Gastroesophageal sphincter (tissue), 4 donors: ENCODE measurements at regions not wholly inside any gene's neighbourhood (a gene's known extent, or its start where the extent isn't known, plus 50 kb on each side); places are given as distances from the start of the nearest gene placed in this dataset.

ENCODE experiments used
- ATAC-seq: fragments of 150-250 bp; one replicate; pipeline ENCODE4 v1.9.1; 2016; ENCODE audit warnings: mild to moderate bottlenecking, moderate library complexity
- H3K27ac ChIP-seq, 4 donors: fragments of 200-600 bp; sonication (generic) in 3 of 4; 1 replicate in 3 of 4; 2 replicates in 1 of 4; pipeline ENCODE4 v1.5.1; 2016 to 2019
- H3K27me3 ChIP-seq: fragments of 200-600 bp; sonication (generic); one replicate; pipeline ENCODE4 v1.5.1; 2019
- H3K36me3 ChIP-seq, 2 donors: fragments of 200-600 bp; sonication (generic); one replicate each; pipeline ENCODE4 v1.5.1; 2019; ENCODE audit warnings: control low read depth in 1 of 2
- H3K4me1 ChIP-seq, 3 donors: fragments of 200-600 bp; sonication (generic); 1 replicate in 2 of 3; 2 replicates in 1 of 3; pipeline ENCODE4 v1.5.1; 2016 to 2019; ENCODE audit warnings: control low read depth in 2 of 3
- H3K4me3 ChIP-seq, 2 donors: fragments of 200-600 bp; sonication (generic); one replicate each; pipeline ENCODE4 v1.5.1; 2019; ENCODE audit warnings: mild to moderate bottlenecking in 1 of 2, moderate library complexity in 1 of 2
- H3K9me3 ChIP-seq, 3 donors: fragments of 200-600 bp; sonication (generic); one replicate each; pipeline ENCODE4 v1.5.1; 2017 to 2019; ENCODE audit warnings: control low read depth in 2 of 3
- EP300 ChIP-seq: sonication (generic); formaldehyde crosslinking; IDR thresholded peaks from one replicate; pipeline ENCODE4 v1.6.1; 2017; ENCODE audit warnings: antibody characterized with exemption, mild to moderate bottlenecking
- POLR2A ChIP-seq, 2 donors: fragments of 450-650 bp; IDR thresholded peaks; one replicate each; pipeline ENCODE4 v1.6.1; 2017; ENCODE audit warnings: antibody characterized with exemption in 2 of 2, mild to moderate bottlenecking in 2 of 2, moderate library complexity in 1 of 2
- POLR2AphosphoS5 ChIP-seq: sonication (generic); formaldehyde crosslinking; IDR thresholded peaks from one replicate; pipeline ENCODE4 v1.6.1; 2017; ENCODE audit warnings: antibody characterized with exemption
- WGBS, 2 donors: methylation state at CpG; one replicate each; pipeline ENCODE4 v1.1.5; 2018; ENCODE audit warnings: low coverage in 1 of 2; 5-methylcytosine and 5-hydroxymethylcytosine counted together
- TF ChIP-seq, protein P1 (sequence below), 4 experiments: fragments of 200-600 bp in 2 of 4; fragments of 450-650 bp in 2 of 4; sonication (generic) in 1 of 4; IDR thresholded peaks; one replicate each; pipeline ENCODE4 v1.5.1; 2017 to 2019; ENCODE audit warnings: antibody characterized with exemption in 4 of 4, mild to moderate bottlenecking in 2 of 4, moderate library complexity in 2 of 4

DNA sequence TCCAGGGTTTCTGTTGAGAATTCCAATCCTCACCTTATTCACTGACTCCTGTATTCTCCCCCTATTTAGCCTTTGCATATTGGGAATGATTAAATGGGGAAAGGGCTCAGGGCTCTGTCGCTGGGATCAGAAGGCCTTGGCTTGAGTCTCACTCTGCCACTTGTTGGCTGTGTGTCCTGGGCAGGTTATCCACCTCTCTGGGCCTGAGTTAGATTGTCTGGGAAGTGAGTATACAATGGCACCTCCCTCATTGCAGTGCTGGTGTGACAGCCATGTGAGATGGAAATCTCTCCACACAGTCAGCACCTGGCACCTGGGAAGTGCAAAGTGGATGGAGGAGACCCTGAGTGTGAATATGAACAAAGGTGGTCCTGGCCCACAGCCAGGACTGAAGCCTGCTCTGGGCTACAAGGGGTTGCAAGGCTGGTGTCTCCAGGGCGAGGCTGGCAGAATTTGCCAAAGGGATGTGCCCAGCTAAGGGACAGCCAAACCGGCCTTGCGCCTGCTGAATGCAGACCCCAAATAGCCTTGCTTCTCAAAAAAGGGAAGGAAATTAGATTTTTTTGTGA, 200.0 kb upstream of the PMEPA1 start:
- no peak for TF ChIP-seq POLR2A (IDR thresholded peaks at IDR 0.05)
- TF ChIP-seq, protein P1, sequence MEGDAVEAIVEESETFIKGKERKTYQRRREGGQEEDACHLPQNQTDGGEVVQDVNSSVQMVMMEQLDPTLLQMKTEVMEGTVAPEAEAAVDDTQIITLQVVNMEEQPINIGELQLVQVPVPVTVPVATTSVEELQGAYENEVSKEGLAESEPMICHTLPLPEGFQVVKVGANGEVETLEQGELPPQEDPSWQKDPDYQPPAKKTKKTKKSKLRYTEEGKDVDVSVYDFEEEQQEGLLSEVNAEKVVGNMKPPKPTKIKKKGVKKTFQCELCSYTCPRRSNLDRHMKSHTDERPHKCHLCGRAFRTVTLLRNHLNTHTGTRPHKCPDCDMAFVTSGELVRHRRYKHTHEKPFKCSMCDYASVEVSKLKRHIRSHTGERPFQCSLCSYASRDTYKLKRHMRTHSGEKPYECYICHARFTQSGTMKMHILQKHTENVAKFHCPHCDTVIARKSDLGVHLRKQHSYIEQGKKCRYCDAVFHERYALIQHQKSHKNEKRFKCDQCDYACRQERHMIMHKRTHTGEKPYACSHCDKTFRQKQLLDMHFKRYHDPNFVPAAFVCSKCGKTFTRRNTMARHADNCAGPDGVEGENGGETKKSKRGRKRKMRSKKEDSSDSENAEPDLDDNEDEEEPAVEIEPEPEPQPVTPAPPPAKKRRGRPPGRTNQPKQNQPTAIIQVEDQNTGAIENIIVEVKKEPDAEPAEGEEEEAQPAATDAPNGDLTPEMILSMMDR (IDR thresholded peaks at IDR 0.05) = no peak
- Histone ChIP-seq H3K4me3 (no peak overlapping the region), H3K9me3 (no peaks in the 10 kb centered on the region), H3K4me1 (no peaks in the 10 kb centered on the region), H3K27me3 (no peaks in the 10 kb centered on the region), H3K36me3 (no peaks in the 10 kb centered on the region), H3K27ac (no peak overlapping the region)
- WGBS, 2 donors = 91 to 93% methylated on average over 2 to 3 of the region's 4 CpGs
- ATAC-seq = no peak

GRCh38 chr20:57908704-57909630, 199.2 kb upstream of the PMEPA1 start:
- H3K27ac ChIP-seq = no peak overlapping the region
- TF ChIP-seq POLR2AphosphoS5 = no peak
- TF ChIP-seq POLR2A (IDR thresholded peaks at IDR 0.05) = no peak
- no peak for TF ChIP-seq EP300
- TF ChIP-seq, protein P1 (IDR thresholded peaks at IDR 0.05) = no peak
- H3K36me3 ChIP-seq = no peaks in the 10 kb centered on the region
- no peaks in the 10 kb centered on the region for H3K9me3 ChIP-seq
- ATAC-seq = no peak
- H3K4me1 ChIP-seq = no peaks in the 10 kb centered on the region
- 75 to 80% methylated on average over 1 to 13 of the region's 14 CpGs for WGBS, 2 donors
- H3K27me3 ChIP-seq = no peaks in the 10 kb centered on the region
- no peak overlapping the region for H3K4me3 ChIP-seq

- H3K27ac ChIP-seq = no peak overlapping the region
- no peak overlapping the region for H3K4me3 ChIP-seq
- ATAC-seq = no peak
- H3K9me3 ChIP-seq = no peaks in the 10 kb centered on the region
- TF ChIP-seq POLR2AphosphoS5 = no peak
- TF ChIP-seq EP300 = no peak
- TF ChIP-seq, protein P1 (IDR thresholded peaks at IDR 0.05) = no peak
- TF ChIP-seq POLR2A (IDR thresholded peaks at IDR 0.05) = no peak
- no peaks in the 10 kb centered on the region for H3K4me1 ChIP-seq
- H3K27me3 ChIP-seq = no peaks in the 10 kb centered on the region
- no peaks in the 10 kb centered on the region for H3K36me3 ChIP-seq
- 95 to 100% methylated on average over 3 to 6 of the region's 9 CpGs for WGBS, 2 donors
Observed at GRCh38 chr20:57908226-57908625, 198.4 kb upstream of the PMEPA1 start.

GRCh38 chr20:57907131-57908000, 197.6 kb upstream of the PMEPA1 start:
- no peak for ATAC-seq
- H3K36me3 ChIP-seq = no peaks in the 10 kb centered on the region
- no peaks in the 10 kb centered on the region for H3K27me3 ChIP-seq
- no peak for TF ChIP-seq POLR2A (IDR thresholded peaks at IDR 0.05)
- TF ChIP-seq EP300 = no peak
- no peak for TF ChIP-seq POLR2AphosphoS5
- TF ChIP-seq, protein P1 (IDR thresholded peaks at IDR 0.05) = no peak
- no peak overlapping the region for H3K27ac ChIP-seq
- no peaks in the 10 kb centered on the region for H3K4me1 ChIP-seq
- H3K4me3 ChIP-seq = no peak overlapping the region
- H3K9me3 ChIP-seq = no peaks in the 10 kb centered on the region
- WGBS, 2 donors = 89% methylated on average over 10 of the region's 20 CpGs; no CpG with 5 or more reads in 1 of the 2 donors
